Neural crest cell (in vitro differentiated cells): ENCODE measurements at regions not wholly inside any gene's neighbourhood (a gene's known extent, or its start where the extent isn't known, plus 50 kb on each side); places are given as distances from the start of the nearest gene placed in this dataset.

Source experiments
- DNase-seq: peaks from one replicate; pipeline ENCODE4 v3.0.0; 2021; ENCODE audit warnings: low read depth, mixed read lengths, low spot score
- H3K27ac Mint-ChIP-seq: one replicate; pipeline ENCODE4 v1.8.0; 2021; ENCODE audit warnings: mild to moderate bottlenecking, mixed read lengths; ENCODE audit not compliant: unreplicated experiment
- H3K27me3 Mint-ChIP-seq: 2 replicates; pipeline ENCODE4 v1.8.0; 2021; ENCODE audit warnings: low read depth, mild to moderate bottlenecking, mixed read lengths
- H3K36me3 Mint-ChIP-seq: 2 replicates; pipeline ENCODE4 v1.8.0; 2021; ENCODE audit warnings: low read depth, mild to moderate bottlenecking, mixed read lengths
- H3K4me1 Mint-ChIP-seq: 2 replicates; pipeline ENCODE4 v1.8.0; 2021; ENCODE audit warnings: mixed read lengths
- H3K4me3 Mint-ChIP-seq: one replicate; pipeline ENCODE4 v1.8.0; 2021; ENCODE audit warnings: mild to moderate bottlenecking, mixed read lengths
- H3K9me3 Mint-ChIP-seq: 2 replicates; pipeline ENCODE4 v1.8.0; 2021; ENCODE audit warnings: mixed read lengths
- TF ChIP-seq, protein P1 (sequence below): fragments of 200-600 bp; sonication (generic); conservative IDR thresholded peaks from 2 replicates; pipeline ENCODE4 v1.5.0; 2021; ENCODE audit warnings: antibody characterized with exemption, mild to moderate bottlenecking

- no peak for DNase-seq
- H3K36me3 Mint-ChIP-seq, result no peaks in the 10 kb centered on the region
- no peak overlapping the region for H3K4me3 Mint-ChIP-seq
- no peak overlapping the region for H3K27ac Mint-ChIP-seq
- no peaks in the 10 kb centered on the region for H3K9me3 Mint-ChIP-seq
- TF ChIP-seq, protein P1, sequence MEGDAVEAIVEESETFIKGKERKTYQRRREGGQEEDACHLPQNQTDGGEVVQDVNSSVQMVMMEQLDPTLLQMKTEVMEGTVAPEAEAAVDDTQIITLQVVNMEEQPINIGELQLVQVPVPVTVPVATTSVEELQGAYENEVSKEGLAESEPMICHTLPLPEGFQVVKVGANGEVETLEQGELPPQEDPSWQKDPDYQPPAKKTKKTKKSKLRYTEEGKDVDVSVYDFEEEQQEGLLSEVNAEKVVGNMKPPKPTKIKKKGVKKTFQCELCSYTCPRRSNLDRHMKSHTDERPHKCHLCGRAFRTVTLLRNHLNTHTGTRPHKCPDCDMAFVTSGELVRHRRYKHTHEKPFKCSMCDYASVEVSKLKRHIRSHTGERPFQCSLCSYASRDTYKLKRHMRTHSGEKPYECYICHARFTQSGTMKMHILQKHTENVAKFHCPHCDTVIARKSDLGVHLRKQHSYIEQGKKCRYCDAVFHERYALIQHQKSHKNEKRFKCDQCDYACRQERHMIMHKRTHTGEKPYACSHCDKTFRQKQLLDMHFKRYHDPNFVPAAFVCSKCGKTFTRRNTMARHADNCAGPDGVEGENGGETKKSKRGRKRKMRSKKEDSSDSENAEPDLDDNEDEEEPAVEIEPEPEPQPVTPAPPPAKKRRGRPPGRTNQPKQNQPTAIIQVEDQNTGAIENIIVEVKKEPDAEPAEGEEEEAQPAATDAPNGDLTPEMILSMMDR, result no peak
- H3K27me3 Mint-ChIP-seq, result peaks cover 5% of the 10 kb centered on the region
- no peaks in the 10 kb centered on the region for H3K4me1 Mint-ChIP-seq
Observed at GRCh38 chr1:99152132-99152531, 112.2 kb upstream of the PLPPR4 start.

- no peak overlapping the region for H3K27ac Mint-ChIP-seq
- TF ChIP-seq, protein P1, result no peak
- no peaks in the 10 kb centered on the region for H3K4me1 Mint-ChIP-seq
- peaks cover 3% of the 10 kb centered on the region for H3K27me3 Mint-ChIP-seq
- no peak overlapping the region for H3K4me3 Mint-ChIP-seq
- peaks cover 17% of the 10 kb centered on the region for H3K9me3 Mint-ChIP-seq
- H3K36me3 Mint-ChIP-seq, result no peaks in the 10 kb centered on the region
- no peak for DNase-seq
Observed at GRCh38 chr1:99163671-99164070, 100.6 kb upstream of the PLPPR4 start.

DNA sequence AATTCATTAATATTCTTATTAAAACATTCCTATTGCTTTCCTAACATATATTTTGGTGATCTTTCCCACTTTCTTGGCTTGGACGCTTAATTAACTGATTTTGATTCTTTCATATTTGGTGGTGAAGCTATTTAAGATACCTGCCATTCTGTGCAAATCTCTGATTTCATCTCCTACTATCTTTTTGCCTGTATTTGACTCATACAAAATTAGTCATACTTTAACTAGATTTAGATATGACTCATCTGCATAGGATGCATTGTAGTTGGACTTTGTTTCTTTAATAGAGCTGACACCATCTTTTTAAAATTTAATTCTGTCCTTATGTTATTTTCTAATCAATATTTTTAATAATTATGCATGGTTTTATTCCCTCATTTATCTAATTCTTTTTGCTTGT is 93.8 kb upstream of the PLPPR4 start:
- TF ChIP-seq, protein P1, result no peak
- Mint-ChIP-seq H3K27me3 (no peaks in the 10 kb centered on the region), H3K27ac (no peak overlapping the region), H3K9me3 (peaks cover under 1% of the 10 kb centered on the region), H3K36me3 (no peaks in the 10 kb centered on the region), H3K4me1 (no peaks in the 10 kb centered on the region), H3K4me3 (no peak overlapping the region)
- DNase-seq, result no peak

- no peak for DNase-seq
- H3K4me3 Mint-ChIP-seq, result no peak overlapping the region
- TF ChIP-seq, protein P1, result no peak
- H3K27ac Mint-ChIP-seq, result no peak overlapping the region
- H3K9me3 Mint-ChIP-seq, result no peaks in the 10 kb centered on the region
- no peaks in the 10 kb centered on the region for H3K27me3 Mint-ChIP-seq
- no peaks in the 10 kb centered on the region for H3K36me3 Mint-ChIP-seq
- H3K4me1 Mint-ChIP-seq, result no peaks in the 10 kb centered on the region
Observed at GRCh38 chr1:99171184-99171813, 93.0 kb upstream of the PLPPR4 start.

- DNase-seq, result no peak
- no peak overlapping the region for H3K4me3 Mint-ChIP-seq
- no peaks in the 10 kb centered on the region for H3K9me3 Mint-ChIP-seq
- H3K27ac Mint-ChIP-seq, result no peak overlapping the region
- H3K36me3 Mint-ChIP-seq, result no peaks in the 10 kb centered on the region
- TF ChIP-seq, protein P1, result no peak
- no peaks in the 10 kb centered on the region for H3K27me3 Mint-ChIP-seq
- H3K4me1 Mint-ChIP-seq, result no peaks in the 10 kb centered on the region
Observed at GRCh38 chr1:99173282-99173681, 91.0 kb upstream of the PLPPR4 start.
